HEK293 (cell line): ENCODE measurements at regions not wholly inside any gene's neighbourhood (a gene's known extent, or its start where the extent isn't known, plus 50 kb on each side); places are given as distances from the start of the nearest gene placed in this dataset.

Source experiments
- REST ChIP-seq: fragments of 450-650 bp; formaldehyde crosslinking; IDR thresholded peaks from 2 replicates; pipeline ENCODE4 v1.5.1; 2016; ENCODE audit warnings: missing biosample characterization, missing genetic modification characterization
- ZNF426 ChIP-seq: fragments of 450-650 bp; formaldehyde crosslinking; IDR thresholded peaks from 2 replicates; pipeline ENCODE4 v1.5.1; 2017; ENCODE audit warnings: missing biosample characterization, missing genetic modification characterization, mild to moderate bottlenecking, inconsistent platforms, moderate library complexity

- no peak for TF ChIP-seq ZNF426
- TF ChIP-seq REST (tag by site-specific recombination), result no peak
Observed at GRCh38 chr2:49811502-49811901, 657.2 kb upstream of the FSHR start.
